GM19463 (cell line): ENCODE measurements at regions not wholly inside any gene's neighbourhood (a gene's known extent, or its start where the extent isn't known, plus 50 kb on each side); places are given as distances from the start of the nearest gene placed in this dataset.

Experiments used
- ATAC-seq: cut with Tn5 transposase; IDR thresholded peaks from one replicate; pipeline ENCODE4 v1.9.1; 2021; ENCODE audit warnings: mild to moderate bottlenecking, moderate library complexity; ENCODE audit not compliant: unreplicated experiment

DNA sequence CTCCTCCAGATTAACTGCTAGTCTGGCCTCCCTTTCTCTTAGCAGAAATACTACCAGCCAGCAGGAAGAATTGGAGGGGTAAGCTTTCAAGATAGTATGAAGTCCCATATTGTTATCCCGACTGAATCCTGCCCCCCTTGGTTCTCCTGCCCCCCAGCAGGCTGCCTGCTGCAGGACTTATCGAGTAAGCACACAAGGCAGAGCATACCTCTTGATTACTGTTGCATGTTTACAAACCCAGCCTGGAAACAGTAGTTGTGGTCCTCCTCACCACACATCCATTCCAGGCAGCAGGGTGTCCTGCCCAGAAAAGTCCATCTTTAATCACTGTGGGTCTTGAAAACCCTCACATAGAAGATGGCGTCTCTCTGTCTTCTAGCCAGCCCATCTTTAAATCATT lies 66.8 kb upstream of the PPP2R3A start:
- ATAC-seq, result no peak

DNA sequence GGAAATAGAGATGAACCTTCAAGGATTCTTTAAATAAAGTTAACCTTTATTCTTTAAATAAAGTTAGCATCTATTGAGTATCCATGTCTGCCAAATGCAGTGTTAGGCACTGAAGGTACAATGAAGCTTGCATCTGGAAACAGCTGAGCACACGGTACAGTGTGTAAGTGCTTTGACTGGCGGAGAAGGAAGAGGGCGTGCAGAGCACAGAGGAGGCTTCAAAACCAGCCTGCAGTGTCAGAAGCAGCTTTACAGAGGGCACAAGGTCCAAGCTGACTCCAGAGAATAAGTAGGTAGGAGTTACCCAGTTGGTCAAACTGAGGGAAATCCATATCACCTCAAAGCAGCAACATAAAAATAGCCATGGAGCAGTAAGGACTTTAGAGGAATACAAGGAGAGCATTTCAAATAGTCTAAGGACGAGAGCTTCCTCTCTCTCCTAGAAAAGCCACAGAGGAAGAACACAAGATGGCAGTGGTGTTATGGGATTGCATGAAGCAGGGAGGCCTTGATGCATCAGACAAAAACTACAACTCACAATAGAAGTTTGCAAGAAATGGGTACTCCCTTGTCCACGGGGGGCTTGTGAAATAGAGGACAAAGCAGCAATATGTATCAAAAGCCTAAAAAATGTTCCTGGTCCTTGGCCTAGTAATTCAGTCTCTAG lies 60.3 kb upstream of the PPP2R3A start:
- no peak for ATAC-seq

DNA sequence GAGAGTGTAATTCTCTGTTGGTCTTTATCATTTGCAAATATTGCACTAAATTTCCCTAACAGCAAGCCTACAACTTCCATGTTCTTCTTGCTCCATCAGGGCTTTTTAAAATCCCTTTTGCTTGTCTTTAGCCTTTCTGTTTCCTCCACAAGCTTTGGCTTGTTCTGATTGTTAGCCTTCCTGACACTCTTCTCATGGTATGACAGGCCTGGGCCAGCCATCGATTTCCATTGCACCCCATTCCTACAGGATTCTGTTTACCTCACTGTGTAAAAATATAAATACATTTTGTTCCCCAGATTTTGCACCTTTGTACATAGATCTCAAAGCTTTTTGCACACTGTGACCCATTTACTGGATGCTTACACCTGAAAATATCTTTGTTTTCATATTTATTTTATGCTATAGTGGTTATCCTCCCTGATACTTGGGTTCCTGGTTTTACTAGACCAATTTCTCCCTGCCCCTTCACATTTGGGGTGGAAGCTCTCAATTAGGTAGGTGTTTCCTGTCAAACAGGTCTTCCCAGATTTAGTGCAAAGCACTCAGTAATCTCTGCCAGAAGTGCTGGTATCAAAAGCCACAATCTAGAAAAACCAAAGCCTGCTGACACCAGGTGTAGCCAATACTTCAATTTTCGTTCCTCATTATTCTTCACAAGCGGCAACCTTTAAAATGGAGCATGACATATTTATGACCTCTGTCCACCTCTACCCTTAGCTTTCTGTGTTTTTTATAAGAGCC lies 57.9 kb upstream of the PPP2R3A start:
- no peak for ATAC-seq

DNA sequence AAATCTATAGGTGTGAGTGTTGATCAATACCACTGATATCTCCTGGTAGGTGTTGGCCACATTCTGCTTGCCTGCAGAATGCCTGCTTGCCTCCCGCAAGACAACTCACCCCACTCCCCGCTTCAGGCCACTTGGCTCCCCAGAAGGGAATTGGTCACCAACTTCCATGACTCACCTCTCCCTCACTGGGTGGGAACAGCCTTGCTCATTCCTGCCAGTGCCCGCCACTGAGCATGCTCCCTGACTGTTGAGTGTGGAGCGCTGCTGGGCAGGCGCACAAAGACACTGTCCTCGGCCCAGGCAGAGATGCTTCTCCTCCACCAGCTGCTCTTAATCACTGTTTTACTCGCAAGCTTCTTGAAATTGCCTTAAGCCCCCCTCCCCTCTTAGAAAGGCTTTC lies 57.3 kb upstream of the PPP2R3A start:
- ATAC-seq, result no peak

DNA sequence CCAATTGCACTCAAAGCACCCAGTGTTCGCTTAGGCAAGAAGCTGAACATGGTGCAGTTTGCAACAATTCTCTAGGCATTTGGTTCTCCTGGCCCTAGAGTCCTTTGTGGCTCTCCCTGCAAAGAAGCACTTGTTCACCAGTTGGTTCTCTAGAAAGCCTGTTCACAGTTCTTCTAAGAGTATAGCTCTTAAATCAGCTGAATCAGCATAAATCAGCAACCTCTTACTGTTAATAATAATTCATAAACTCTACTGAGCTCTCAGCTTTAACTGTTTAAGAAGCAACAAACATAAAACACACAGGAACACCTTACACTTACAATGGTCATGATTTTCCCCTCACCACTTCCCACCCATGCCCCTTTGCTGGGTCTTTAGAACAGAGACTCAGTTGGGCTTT lies 56.8 kb upstream of the PPP2R3A start:
- no peak for ATAC-seq

DNA sequence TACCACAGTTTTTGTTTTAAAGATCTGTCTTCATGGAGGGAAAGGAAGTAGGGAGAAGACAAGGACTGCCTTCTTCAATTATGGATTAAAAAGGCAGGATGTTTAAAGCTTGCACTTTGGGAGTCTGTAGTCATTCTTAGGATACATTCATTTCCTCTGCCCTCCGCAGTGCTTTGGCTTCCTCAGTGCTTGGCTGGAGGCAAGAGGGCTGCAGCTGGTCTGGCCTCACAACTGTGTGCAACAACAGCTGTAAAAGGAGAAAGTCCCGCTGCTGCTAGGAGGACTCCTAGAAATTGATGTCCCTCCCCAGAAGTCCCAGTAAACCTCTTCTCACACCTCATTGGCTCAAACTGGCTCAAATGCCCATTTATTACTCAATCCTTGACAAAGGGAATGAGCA lies 54.4 kb upstream of the PPP2R3A start:
- ATAC-seq, result no peak

DNA sequence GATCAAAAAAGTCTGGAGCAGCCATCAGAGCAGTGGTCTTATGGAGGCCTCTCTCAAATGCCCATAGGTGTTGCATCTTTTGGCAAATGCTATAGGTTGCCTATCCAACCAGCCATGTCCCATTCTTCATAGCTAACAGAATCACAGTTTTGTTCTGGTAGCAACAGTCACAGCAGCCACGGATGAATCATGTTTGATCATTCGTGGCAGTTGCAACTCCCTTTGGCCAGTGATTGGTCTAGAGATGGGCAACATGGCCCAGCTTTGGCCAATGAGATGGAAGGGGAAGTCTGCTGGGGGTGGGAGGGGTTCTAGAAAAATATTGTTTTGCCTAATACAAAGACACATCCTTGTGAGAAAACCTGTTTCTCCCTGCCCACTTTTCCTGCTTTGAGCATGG lies 50.3 kb upstream of the PPP2R3A start:
- ATAC-seq, result no peak
